Activated CD4-positive, CD25-positive, alpha-beta regulatory T cell (primary cell): ENCODE measurements at regions not wholly inside any gene's neighbourhood (a gene's known extent, or its start where the extent isn't known, plus 50 kb on each side); places are given as distances from the start of the nearest gene placed in this dataset.
"Not testable (repeated sequence)": the region's sequence is repeated elsewhere in the genome, so short reads cannot be mapped to it uniquely, and the experiment has no call there.

Experiments used
- DNase-seq, 4 experiments: peaks; one replicate each; lab custom pipeline; 2025; lab: John Stamatoyannopoulos, UW

GRCh38 chr15:22665711-22666110, 120.7 kb upstream of the NIPA1 start:
- not testable (repeated sequence) for DNase-seq

- DNase-seq = not testable (repeated sequence)
These were observed 101.7 kb upstream of the NIPA1 start for GRCh38 chr15:22684786-22685185.

- not testable (repeated sequence) for DNase-seq
These were observed 86.6 kb upstream of the NIPA1 start for GRCh38 chr15:22699881-22700280.

GRCh38 chr15:22710831-22711341, 75.6 kb upstream of the NIPA1 start:
- DNase-seq = not testable (repeated sequence)

- DNase-seq = not testable (repeated sequence)
These were observed 72.5 kb upstream of the NIPA1 start for GRCh38 chr15:22713933-22714332.

GRCh38 chr15:22714358-22715132, 71.9 kb upstream of the NIPA1 start:
- DNase-seq = not testable (repeated sequence)

- not testable (repeated sequence) for DNase-seq
These were observed 71.2 kb upstream of the NIPA1 start for GRCh38 chr15:22715133-22715845.

- DNase-seq = not testable (repeated sequence)
These were observed 66.5 kb upstream of the NIPA1 start for GRCh38 chr15:22719980-22720379.

GRCh38 chr15:22726104-22726503, 60.3 kb upstream of the NIPA1 start:
- DNase-seq = not testable (repeated sequence)

DNA sequence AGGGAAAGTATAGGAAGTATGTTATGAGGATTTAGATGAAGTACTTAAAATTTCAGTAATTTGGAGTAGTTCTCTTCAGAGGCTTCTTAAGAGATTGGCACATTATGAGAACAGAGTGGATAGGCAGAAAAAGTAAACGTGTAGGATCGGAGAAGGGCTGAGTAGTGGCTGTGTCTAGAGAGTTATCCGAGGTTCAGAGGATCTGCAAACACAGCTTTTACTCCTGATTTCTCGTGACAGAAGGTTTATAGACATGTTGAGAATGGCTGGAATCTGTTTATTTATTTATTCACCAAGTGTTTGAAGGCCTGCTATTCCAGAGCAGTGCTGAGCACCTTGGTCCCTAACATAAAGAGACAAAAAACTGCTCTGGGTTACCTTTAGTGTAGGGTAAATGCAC, 51.4 kb upstream of the NIPA1 start:
- DNase-seq = not testable (repeated sequence)

- no peak for DNase-seq
These were observed 50.7 kb upstream of the NIPA1 start for GRCh38 chr15:22735781-22736180.

DNA sequence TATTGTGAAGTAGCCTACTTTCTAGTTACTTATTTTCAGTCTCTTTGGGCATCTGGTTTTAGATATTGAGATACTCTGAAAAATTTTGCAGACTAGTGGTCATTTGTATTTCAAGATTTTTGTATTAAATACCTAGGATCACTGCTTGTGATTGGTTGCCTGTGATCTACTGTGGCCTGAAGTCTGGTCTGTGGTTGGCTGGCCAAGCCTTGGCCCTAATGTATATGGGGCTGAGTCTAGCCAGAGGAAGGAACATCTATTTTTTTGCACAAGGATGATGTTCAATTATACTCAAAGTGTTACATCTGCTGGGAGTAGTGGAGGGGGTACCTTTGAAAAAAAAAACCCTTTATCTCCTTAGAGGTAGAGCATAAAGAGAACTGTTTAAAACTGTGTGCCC, 50.2 kb upstream of the NIPA1 start:
- DNase-seq = not testable (repeated sequence)
